SK-N-SH (cell line): ENCODE measurements at regions not wholly inside any gene's neighbourhood (a gene's known extent, or its start where the extent isn't known, plus 50 kb on each side); places are given as distances from the start of the nearest gene placed in this dataset.

Experiments
- CTCF ChIA-PET: fragments of 300-600, 350-600 bp; formaldehyde crosslinking; extraction: SDS; loops from one replicate; lab custom pipeline; 2021; lab: Yijun Ruan, JAX
- POLR2A ChIA-PET: fragments of 350-600 bp; sonication (Branson Sonifier 250); formaldehyde crosslinking; extraction: SDS; loops from one replicate; lab custom pipeline; 2020; ENCODE audit warnings: antibody characterized with exemption, inconsistent platforms; lab: Yijun Ruan, JAX
- DNase-seq: peaks from one replicate; pipeline ENCODE4 v3.0.0; 2012
- H2AFZ ChIP-seq: fragments of 200-600 bp; sonication (generic); 2 replicates; pipeline ENCODE4 v1.8.1; 2016; ENCODE audit warnings: antibody characterized with exemption, mild to moderate bottlenecking, low read depth
- H3F3A ChIP-seq: fragments of 200-600 bp; sonication (generic); replicated peaks from 2 replicates; pipeline ENCODE3; 2016; ENCODE audit warnings: antibody characterized with exemption, mild to moderate bottlenecking; ENCODE audit not compliant: insufficient read depth
- H3K27ac ChIP-seq, 2 experiments: fragments of 200-500 bp in 1 of 2; fragments of 200-600 bp in 1 of 2; sonication (Bioruptor generic) in 1 of 2; sonication (generic), shearing (Covaris generic) in 1 of 2; 2 replicates each; pipeline versions ENCODE4 v1.5.1 to v1.6.1; 2014 to 2016; ENCODE audit warnings: low read depth in 2 of 2, inconsistent platforms in 1 of 2, low read length in 1 of 2, mild to moderate bottlenecking in 1 of 2, mixed read lengths in 1 of 2
- H3K27me3 ChIP-seq: fragments of 200-600 bp; sonication (generic), shearing (Covaris generic); 2 replicates; pipeline ENCODE4 v1.6.1; 2016; ENCODE audit warnings: mixed run types; ENCODE audit not compliant: insufficient read depth
- H3K36me3 ChIP-seq, 2 experiments: fragments of 200-500 bp in 1 of 2; fragments of 200-600 bp in 1 of 2; sonication (Bioruptor generic) in 1 of 2; sonication (generic) in 1 of 2; replicated peaks in 1 of 2; 2 replicates each; pipeline versions ENCODE3 to v1.5.1; 2014 to 2016; ENCODE audit warnings: low read length in 1 of 2, mild to moderate bottlenecking in 1 of 2; ENCODE audit not compliant: insufficient read depth in 2 of 2, control insufficient read depth in 1 of 2
- H3K4me1 ChIP-seq, 2 experiments: fragments of 200-500 bp in 1 of 2; fragments of 200-600 bp in 1 of 2; sonication (Bioruptor generic) in 1 of 2; sonication (generic), shearing (Covaris generic) in 1 of 2; 2 replicates each; pipeline versions ENCODE4 v1.5.1 to v1.6.1; 2014 to 2016; ENCODE audit warnings: low read depth in 1 of 2, low read length in 1 of 2, mixed run types in 1 of 2; ENCODE audit not compliant: insufficient read depth in 2 of 2, control insufficient read depth in 1 of 2
- H3K4me2 ChIP-seq: fragments of 200-600 bp; sonication (generic), shearing (Covaris generic); 2 replicates; pipeline ENCODE4 v1.6.1; 2017; ENCODE audit warnings: mixed run types
- H3K4me3 ChIP-seq, 2 experiments: fragments of 200-500 bp in 1 of 2; fragments of 200-600 bp in 1 of 2; sonication (Bioruptor generic) in 1 of 2; sonication (generic), shearing (Covaris generic) in 1 of 2; 2 replicates each; pipeline versions ENCODE4 v1.5.1 to v1.8.1; 2014 to 2016; ENCODE audit warnings: low read depth in 2 of 2, inconsistent platforms in 1 of 2, low read length in 1 of 2, mild to moderate bottlenecking in 1 of 2, mixed read lengths in 1 of 2, moderate library complexity in 1 of 2
- H3K79me2 ChIP-seq: fragments of 200-600 bp; sonication (generic); 2 replicates; pipeline ENCODE4 v1.8.1; 2017; ENCODE audit warnings: mild to moderate bottlenecking; ENCODE audit not compliant: insufficient read depth
- H3K9ac ChIP-seq: fragments of 200-600 bp; sonication (generic); 2 replicates; pipeline ENCODE4 v1.6.1; 2017; ENCODE audit warnings: mixed run types
- H3K9me2 ChIP-seq: fragments of 200-600 bp; sonication (generic); 2 replicates; pipeline ENCODE4 v1.6.1; 2017; ENCODE audit warnings: mixed run types
- H3K9me3 ChIP-seq: fragments of 200-600 bp; sonication (generic); 2 replicates; pipeline ENCODE4 v1.6.1; 2017; ENCODE audit warnings: mixed run types, mild to moderate bottlenecking, moderate library complexity
- H4K20me1 ChIP-seq: fragments of 200-600 bp; sonication (generic); 2 replicates; pipeline ENCODE4 v1.6.1; 2017; ENCODE audit warnings: mild to moderate bottlenecking, mixed run types; ENCODE audit not compliant: insufficient read depth
- CTCF ChIP-seq: fragments of 200-600 bp; sonication (generic); IDR thresholded peaks from 2 replicates; pipeline ENCODE4 v1.6.1; 2017; ENCODE audit warnings: antibody characterized with exemption, mild to moderate bottlenecking, moderate library complexity
- EP300 ChIP-seq, 2 experiments: IDR thresholded peaks; 2 replicates each; pipeline versions ENCODE4 v1.4.0 to v1.6.1; 2012; ENCODE audit warnings: borderline replicate concordance in 1 of 2, low read depth in 1 of 2, low read length in 1 of 2
- FOXJ3 ChIP-seq: sonication (generic); formaldehyde crosslinking; IDR thresholded peaks from 2 replicates; pipeline ENCODE4 v1.5.1; 2020; ENCODE audit warnings: mild to moderate bottlenecking, missing genetic modification reagents
- GABPA ChIP-seq: IDR thresholded peaks from 2 replicates; pipeline ENCODE4 v1.4.0; 2012; ENCODE audit warnings: low read depth, mild to moderate bottlenecking
- MAX ChIP-seq: IDR thresholded peaks from 2 replicates; pipeline ENCODE4 v1.4.0; 2012; ENCODE audit warnings: low read depth
- NRF1 ChIP-seq: IDR thresholded peaks from 2 replicates; pipeline ENCODE4 v1.6.1; 2012; ENCODE audit warnings: low read depth, mild to moderate bottlenecking, low read length
- POLR2AphosphoS5 ChIP-seq: IDR thresholded peaks from 2 replicates; pipeline ENCODE4 v1.6.1; 2012; ENCODE audit warnings: low read depth, low read length
- RAD21 ChIP-seq: IDR thresholded peaks from 2 replicates; pipeline ENCODE4 v1.6.1; 2012; ENCODE audit warnings: mild to moderate bottlenecking, low read length
- REST ChIP-seq: IDR thresholded peaks from 2 replicates; pipeline ENCODE4 v1.6.1; 2012; ENCODE audit warnings: mild to moderate bottlenecking, low read depth, low read length, moderate library complexity
- SIN3A ChIP-seq: IDR thresholded peaks from 2 replicates; pipeline ENCODE4 v1.6.1; 2012; ENCODE audit warnings: low read depth, mild to moderate bottlenecking, low read length, moderate library complexity, borderline replicate concordance
- SMC3 ChIP-seq: IDR thresholded peaks from 2 replicates; pipeline ENCODE4 v1.6.1; 2012; ENCODE audit warnings: low read depth, low read length, improper control_type of control experiment
- TCF12 ChIP-seq: IDR thresholded peaks from 2 replicates; pipeline ENCODE4 v1.4.0; 2012
- USF1 ChIP-seq: IDR thresholded peaks from 2 replicates; pipeline ENCODE4 v1.4.0; 2012; ENCODE audit warnings: low read depth, borderline replicate concordance
- YY1 ChIP-seq: IDR thresholded peaks from 2 replicates; pipeline ENCODE4 v1.4.0; 2012; ENCODE audit warnings: low read depth, mild to moderate bottlenecking
- whole genome bisulfite sequencing: methylation state at CpG from one replicate; pipeline ENCODE4 v1.1.6; 2017; ENCODE audit warnings: low lambda C conversion rate; 5-methylcytosine and 5-hydroxymethylcytosine counted together

GRCh38 chr1:194298007-194298598 is 1111.7 kb upstream of the B3GALT2 start:
- Histone ChIP-seq H3K36me3 (no peaks in the 10 kb centered on the region), H3K27ac (no peak overlapping the region), H3K27me3 (no peaks in the 10 kb centered on the region), H3K4me1 (no peaks in the 10 kb centered on the region; a peak in 1 of 4 replicates), H3K9me2 (no peaks in the 10 kb centered on the region), H3K9ac (no peak overlapping the region), H4K20me1 (no peaks in the 10 kb centered on the region), H2AFZ (no peak overlapping the region), H3K9me3 (no peaks in the 10 kb centered on the region; the same call in 1 of the 2 replicates), H3K79me2 (no peaks in the 10 kb centered on the region), H3F3A (no peaks in the 10 kb centered on the region), H3K4me2 (no peak overlapping the region), H3K4me3 (no peak overlapping the region)
- ChIA-PET CTCF (no interaction called here), POLR2A (no interaction called here)
- TF ChIP-seq NRF1 (no peak), EP300 (IDR thresholded peaks at IDR 0.05; ENCODE audit: borderline replicate concordance in 1 of 2, low read depth in 1 of 2, low read length in 1 of 2) (no peak), POLR2AphosphoS5 (no peak), TCF12 (no peak), USF1 (no peak), GABPA (no peak), FOXJ3 (CRISPR knock-in tag) (no peak), YY1 (no peak), CTCF (no peak), MAX (no peak), SIN3A (no peak), RAD21 (no peak), SMC3 (no peak), REST (no peak)
- no peak for DNase-seq
- WGBS, result 25% methylated on average over 1 of the region's 1 CpG
